Fibroblast of lung (primary cell): ENCODE measurements at regions not wholly inside any gene's neighbourhood (a gene's known extent, or its start where the extent isn't known, plus 50 kb on each side); places are given as distances from the start of the nearest gene placed in this dataset.

ENCODE experiments used
- DNase-seq, 2 donors: peaks; one replicate each; pipeline versions ENCODE4 v3.0.0 to v3.0.0-alpha.2; 2010; ENCODE audit warnings: low read depth in 2 of 2
- H2AFZ ChIP-seq: 2 replicates; pipeline ENCODE4 v1.5.1; 2012; ENCODE audit warnings: low read length, control low read depth, inconsistent platforms
- H3K27ac ChIP-seq: 2 replicates; pipeline ENCODE4 v1.5.1; 2011; ENCODE audit warnings: low read length, control low read depth; ENCODE audit not compliant: insufficient read depth
- H3K27me3 ChIP-seq: 2 replicates; pipeline ENCODE4 v1.5.1; 2011; ENCODE audit warnings: mild to moderate bottlenecking, low read length; ENCODE audit not compliant: control insufficient read depth, insufficient read depth
- H3K36me3 ChIP-seq: 2 replicates; pipeline ENCODE4 v1.5.1; 2011; ENCODE audit warnings: low read length; ENCODE audit not compliant: control insufficient read depth, insufficient read depth
- H3K4me1 ChIP-seq: 2 replicates; pipeline ENCODE4 v1.5.1; 2011; ENCODE audit warnings: low read length; ENCODE audit not compliant: control insufficient read depth, insufficient read depth; ENCODE audit errors: extremely low read depth
- H3K4me2 ChIP-seq: 2 replicates; pipeline ENCODE4 v1.5.1; 2011; ENCODE audit warnings: low read length, control low read depth; ENCODE audit not compliant: insufficient read depth; ENCODE audit errors: extremely low read depth
- H3K4me3 ChIP-seq, 4 experiments: fragments of 200-600 bp in 1 of 4; sonication (generic) in 1 of 4; replicated peaks in 1 of 4; 2 replicates each; pipeline ENCODE4 v1.5.1; 2011 to 2016; ENCODE audit warnings: low read length in 4 of 4, low read depth in 3 of 4, mild to moderate bottlenecking in 3 of 4, control low read depth in 2 of 4, inconsistent platforms in 1 of 4, mixed read lengths in 1 of 4; ENCODE audit not compliant: insufficient read depth in 1 of 4; ENCODE audit errors: control extremely low read depth in 1 of 4
- H3K79me2 ChIP-seq: 2 replicates; pipeline ENCODE4 v1.5.1; 2012; ENCODE audit warnings: mild to moderate bottlenecking, low read length, inconsistent platforms; ENCODE audit not compliant: control insufficient read depth, insufficient read depth
- H3K9ac ChIP-seq: 2 replicates; pipeline ENCODE4 v1.5.1; 2011; ENCODE audit warnings: mild to moderate bottlenecking, low read length, control low read depth; ENCODE audit not compliant: insufficient read depth
- H3K9me3 ChIP-seq: 2 replicates; pipeline ENCODE4 v1.5.1; 2012; ENCODE audit warnings: low read depth, low read length; ENCODE audit not compliant: control insufficient read depth, insufficient read depth
- H4K20me1 ChIP-seq: 2 replicates; pipeline ENCODE4 v1.5.1; 2011; ENCODE audit warnings: low read length; ENCODE audit not compliant: control insufficient read depth, insufficient read depth; ENCODE audit errors: extremely low read depth
- CTCF ChIP-seq, 2 donors: IDR thresholded peaks in 1 of 2; conservative IDR thresholded peaks in 1 of 2; 1 replicate in 1 of 2; 2 replicates in 1 of 2; pipeline ENCODE4 v1.5.1; 2011 to 2012; ENCODE audit warnings: low read length in 2 of 2, control low read depth in 1 of 2, inconsistent platforms in 1 of 2, low read depth in 1 of 2, mild to moderate bottlenecking in 1 of 2
- EZH2 ChIP-seq: IDR thresholded peaks from 2 replicates; pipeline ENCODE4 v1.5.1; 2012; ENCODE audit warnings: low read length, control low read depth, mild to moderate bottlenecking; ENCODE audit errors: missing control alignments

- Histone ChIP-seq H2AFZ (no peak overlapping the region), H3K9me3 (no peaks in the 10 kb centered on the region), H3K4me3 (no peak overlapping the region), H3K36me3 (no peaks in the 10 kb centered on the region), H3K79me2 (no peaks in the 10 kb centered on the region), H3K27me3 (no peaks in the 10 kb centered on the region), H3K4me1 (no peaks in the 10 kb centered on the region), H4K20me1 (no peaks in the 10 kb centered on the region), H3K27ac (no peak overlapping the region), H3K9ac (no peak overlapping the region), H3K4me2 (no peak overlapping the region)
- TF ChIP-seq CTCF (conservative IDR thresholded peaks at IDR 0.05 in 1 of 2, IDR thresholded peaks at IDR 0.05 in 1 of 2; ENCODE audit: low read depth in 1 of 2, low read length in 2 of 2) (no peak), EZH2 (no peak)
- DNase-seq: peak in 1 of 2 donors; percentile 71
These were observed 182.0 kb upstream of the WWC1 start for GRCh38 chr5:168109441-168109840.

GRCh38 chr5:168110384-168110783, 181.1 kb upstream of the WWC1 start:
- Histone ChIP-seq H4K20me1 (no peaks in the 10 kb centered on the region), H3K4me1 (no peaks in the 10 kb centered on the region)
- no peak for TF ChIP-seq EZH2
- no peak for TF ChIP-seq CTCF (conservative IDR thresholded peaks at IDR 0.05 in 1 of 2, IDR thresholded peaks at IDR 0.05 in 1 of 2; ENCODE audit: low read depth in 1 of 2, low read length in 2 of 2)

GRCh38 chr5:168110870-168111832, 180.3 kb upstream of the WWC1 start:
- H3K36me3 ChIP-seq: no peaks in the 10 kb centered on the region
- TF ChIP-seq CTCF (conservative IDR thresholded peaks at IDR 0.05 in 1 of 2, IDR thresholded peaks at IDR 0.05 in 1 of 2; ENCODE audit: low read depth in 1 of 2, low read length in 2 of 2) (no peak), EZH2 (no peak)
- H3K4me1 ChIP-seq: no peaks in the 10 kb centered on the region
- no peaks in the 10 kb centered on the region for H3K27me3 ChIP-seq
- no peak overlapping the region for H3K9ac ChIP-seq
- no peak overlapping the region for H2AFZ ChIP-seq
- H3K4me3 ChIP-seq: no peak overlapping the region
- no peaks in the 10 kb centered on the region for H3K79me2 ChIP-seq
- H3K9me3 ChIP-seq: no peaks in the 10 kb centered on the region
- no peaks in the 10 kb centered on the region for H4K20me1 ChIP-seq
- DNase-seq: no peak
- no peak overlapping the region for H3K4me2 ChIP-seq
- H3K27ac ChIP-seq: no peak overlapping the region

More at GRCh38 chr5:168110384-168110783, 181.1 kb upstream of the WWC1 start:
- no peaks in the 10 kb centered on the region for H3K36me3 ChIP-seq
- no peak for DNase-seq
- H3K27me3 ChIP-seq: no peaks in the 10 kb centered on the region
- no peak overlapping the region for H3K27ac ChIP-seq
- no peak overlapping the region for H3K4me2 ChIP-seq
- no peak overlapping the region for H3K4me3 ChIP-seq
- no peak overlapping the region for H2AFZ ChIP-seq
- H3K79me2 ChIP-seq: no peaks in the 10 kb centered on the region
- no peaks in the 10 kb centered on the region for H3K9me3 ChIP-seq
- H3K9ac ChIP-seq: no peak overlapping the region
